SK-N-SH (cell line): ENCODE measurements at regions not wholly inside any gene's neighbourhood (a gene's known extent, or its start where the extent isn't known, plus 50 kb on each side); places are given as distances from the start of the nearest gene placed in this dataset.

Source experiments
- CTCF ChIA-PET: fragments of 300-600, 350-600 bp; formaldehyde crosslinking; extraction: SDS; loops from one replicate; lab custom pipeline; 2021; lab: Yijun Ruan, JAX
- POLR2A ChIA-PET: fragments of 350-600 bp; sonication (Branson Sonifier 250); formaldehyde crosslinking; extraction: SDS; loops from one replicate; lab custom pipeline; 2020; ENCODE audit warnings: antibody characterized with exemption, inconsistent platforms; lab: Yijun Ruan, JAX
- DNase-seq: peaks from one replicate; pipeline ENCODE4 v3.0.0; 2012
- H2AFZ ChIP-seq: fragments of 200-600 bp; sonication (generic); 2 replicates; pipeline ENCODE4 v1.8.1; 2016; ENCODE audit warnings: antibody characterized with exemption, mild to moderate bottlenecking, low read depth
- H3F3A ChIP-seq: fragments of 200-600 bp; sonication (generic); replicated peaks from 2 replicates; pipeline ENCODE3; 2016; ENCODE audit warnings: antibody characterized with exemption, mild to moderate bottlenecking; ENCODE audit not compliant: insufficient read depth
- H3K27ac ChIP-seq, 2 experiments: fragments of 200-500 bp in 1 of 2; fragments of 200-600 bp in 1 of 2; sonication (Bioruptor generic) in 1 of 2; sonication (generic), shearing (Covaris generic) in 1 of 2; 2 replicates each; pipeline versions ENCODE4 v1.5.1 to v1.6.1; 2014 to 2016; ENCODE audit warnings: low read depth in 2 of 2, inconsistent platforms in 1 of 2, low read length in 1 of 2, mild to moderate bottlenecking in 1 of 2, mixed read lengths in 1 of 2
- H3K27me3 ChIP-seq: fragments of 200-600 bp; sonication (generic), shearing (Covaris generic); 2 replicates; pipeline ENCODE4 v1.6.1; 2016; ENCODE audit warnings: mixed run types; ENCODE audit not compliant: insufficient read depth
- H3K36me3 ChIP-seq, 2 experiments: fragments of 200-500 bp in 1 of 2; fragments of 200-600 bp in 1 of 2; sonication (Bioruptor generic) in 1 of 2; sonication (generic) in 1 of 2; replicated peaks in 1 of 2; 2 replicates each; pipeline versions ENCODE3 to v1.5.1; 2014 to 2016; ENCODE audit warnings: low read length in 1 of 2, mild to moderate bottlenecking in 1 of 2; ENCODE audit not compliant: insufficient read depth in 2 of 2, control insufficient read depth in 1 of 2
- H3K4me1 ChIP-seq, 2 experiments: fragments of 200-500 bp in 1 of 2; fragments of 200-600 bp in 1 of 2; sonication (Bioruptor generic) in 1 of 2; sonication (generic), shearing (Covaris generic) in 1 of 2; 2 replicates each; pipeline versions ENCODE4 v1.5.1 to v1.6.1; 2014 to 2016; ENCODE audit warnings: low read depth in 1 of 2, low read length in 1 of 2, mixed run types in 1 of 2; ENCODE audit not compliant: insufficient read depth in 2 of 2, control insufficient read depth in 1 of 2
- H3K4me2 ChIP-seq: fragments of 200-600 bp; sonication (generic), shearing (Covaris generic); 2 replicates; pipeline ENCODE4 v1.6.1; 2017; ENCODE audit warnings: mixed run types
- H3K4me3 ChIP-seq, 2 experiments: fragments of 200-500 bp in 1 of 2; fragments of 200-600 bp in 1 of 2; sonication (Bioruptor generic) in 1 of 2; sonication (generic), shearing (Covaris generic) in 1 of 2; 2 replicates each; pipeline versions ENCODE4 v1.5.1 to v1.8.1; 2014 to 2016; ENCODE audit warnings: low read depth in 2 of 2, inconsistent platforms in 1 of 2, low read length in 1 of 2, mild to moderate bottlenecking in 1 of 2, mixed read lengths in 1 of 2, moderate library complexity in 1 of 2
- H3K79me2 ChIP-seq: fragments of 200-600 bp; sonication (generic); 2 replicates; pipeline ENCODE4 v1.8.1; 2017; ENCODE audit warnings: mild to moderate bottlenecking; ENCODE audit not compliant: insufficient read depth
- H3K9ac ChIP-seq: fragments of 200-600 bp; sonication (generic); 2 replicates; pipeline ENCODE4 v1.6.1; 2017; ENCODE audit warnings: mixed run types
- H3K9me2 ChIP-seq: fragments of 200-600 bp; sonication (generic); 2 replicates; pipeline ENCODE4 v1.6.1; 2017; ENCODE audit warnings: mixed run types
- H3K9me3 ChIP-seq: fragments of 200-600 bp; sonication (generic); 2 replicates; pipeline ENCODE4 v1.6.1; 2017; ENCODE audit warnings: mixed run types, mild to moderate bottlenecking, moderate library complexity
- H4K20me1 ChIP-seq: fragments of 200-600 bp; sonication (generic); 2 replicates; pipeline ENCODE4 v1.6.1; 2017; ENCODE audit warnings: mild to moderate bottlenecking, mixed run types; ENCODE audit not compliant: insufficient read depth
- CHD2 ChIP-seq: fragments of 150-350 bp; IDR thresholded peaks from 2 replicates; pipeline ENCODE4 v1.6.1; 2018; ENCODE audit warnings: low read length; ENCODE audit not compliant: partially characterized antibody
- FOSL2 ChIP-seq: IDR thresholded peaks from 2 replicates; pipeline ENCODE4 v1.4.0; 2012; ENCODE audit warnings: low read depth, mild to moderate bottlenecking, moderate library complexity, borderline replicate concordance
- FOXM1 ChIP-seq: IDR thresholded peaks from 2 replicates; pipeline ENCODE4 v1.4.0; 2012; ENCODE audit warnings: low read depth, mild to moderate bottlenecking
- GABPA ChIP-seq: IDR thresholded peaks from 2 replicates; pipeline ENCODE4 v1.4.0; 2012; ENCODE audit warnings: low read depth, mild to moderate bottlenecking
- JUND ChIP-seq: IDR thresholded peaks from 2 replicates; pipeline ENCODE4 v1.4.0; 2012
- MEF2A ChIP-seq: IDR thresholded peaks from 2 replicates; pipeline ENCODE4 v1.4.0; 2012; ENCODE audit warnings: low read depth, borderline replicate concordance
- MXI1 ChIP-seq: IDR thresholded peaks from 2 replicates; pipeline ENCODE4 v1.6.1; 2012; ENCODE audit warnings: mild to moderate bottlenecking, low read depth, low read length, improper control_type of control experiment
- RCOR1 ChIP-seq: fragments of 150-350 bp; IDR thresholded peaks from 2 replicates; pipeline ENCODE4 v1.6.1; 2017; ENCODE audit warnings: antibody characterized with exemption, low read length
- SIN3A ChIP-seq: IDR thresholded peaks from 2 replicates; pipeline ENCODE4 v1.6.1; 2012; ENCODE audit warnings: low read depth, mild to moderate bottlenecking, low read length, moderate library complexity, borderline replicate concordance
- TAF1 ChIP-seq: IDR thresholded peaks from 2 replicates; pipeline ENCODE4 v1.6.1; 2012; ENCODE audit warnings: low read depth, mild to moderate bottlenecking, low read length, moderate library complexity, borderline replicate concordance
- TCF12 ChIP-seq: IDR thresholded peaks from 2 replicates; pipeline ENCODE4 v1.4.0; 2012
- TEAD4 ChIP-seq: IDR thresholded peaks from 2 replicates; pipeline ENCODE4 v1.4.0; 2012; ENCODE audit warnings: mild to moderate bottlenecking, borderline replicate concordance; ENCODE audit not compliant: insufficient read depth
- YY1 ChIP-seq: IDR thresholded peaks from 2 replicates; pipeline ENCODE4 v1.4.0; 2012; ENCODE audit warnings: low read depth, mild to moderate bottlenecking
- WGBS: methylation state at CpG from one replicate; pipeline ENCODE4 v1.1.6; 2017; ENCODE audit warnings: low lambda C conversion rate; 5-methylcytosine and 5-hydroxymethylcytosine counted together
- TF ChIP-seq, protein P1 (sequence below): fragments of 150-350 bp; IDR thresholded peaks from 2 replicates; pipeline ENCODE4 v1.6.1; 2016; ENCODE audit warnings: mild to moderate bottlenecking, low read depth, low read length
- TF ChIP-seq, protein P2 (sequence below): IDR thresholded peaks from 2 replicates; pipeline ENCODE4 v1.6.1; 2012; ENCODE audit warnings: mild to moderate bottlenecking, low read depth, low read length, moderate library complexity
- TF ChIP-seq, protein P3 (sequence below): IDR thresholded peaks from 2 replicates; pipeline ENCODE4 v1.4.0; 2012; ENCODE audit warnings: low read depth, borderline replicate concordance
- TF ChIP-seq, protein P4 (sequence below): IDR thresholded peaks from 2 replicates; pipeline ENCODE4; 2012
- TF ChIP-seq, protein P5 (sequence below): IDR thresholded peaks from 2 replicates; pipeline ENCODE4 v1.4.0; 2012; ENCODE audit warnings: low read depth, borderline replicate concordance
- TF ChIP-seq, protein P6 (sequence below): fragments of 150-350 bp; IDR thresholded peaks from 2 replicates; pipeline ENCODE4 v1.6.1; 2017; ENCODE audit warnings: antibody characterized with exemption, low read length, low read depth, borderline replicate concordance
- TF ChIP-seq, protein P7 (sequence below): fragments of 200-600 bp; sonication (generic); IDR thresholded peaks from 2 replicates; pipeline ENCODE4 v1.6.1; 2017; ENCODE audit warnings: antibody characterized with exemption, mild to moderate bottlenecking, moderate library complexity

DNA sequence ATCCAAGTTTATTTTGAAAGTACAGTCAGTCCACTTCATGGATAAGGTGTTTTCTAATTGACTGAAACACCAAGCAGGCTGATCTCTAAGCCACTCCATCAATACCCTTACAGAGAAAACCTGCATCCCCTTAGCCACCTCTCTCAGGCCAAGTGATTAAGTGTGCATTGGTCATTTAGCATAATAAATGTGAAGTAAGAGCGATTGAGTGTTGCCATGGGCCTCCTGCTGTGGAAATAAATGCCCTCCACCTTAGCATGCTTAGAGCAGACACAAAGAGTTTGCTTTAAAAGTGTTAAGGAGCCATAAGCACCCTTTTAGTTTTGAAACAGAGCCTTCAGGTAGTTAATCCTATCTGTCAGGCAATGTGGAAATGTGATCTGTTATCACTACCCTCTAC is 386.5 kb downstream of the GPAT3 start:
- DNase-seq = no peak
- no peak overlapping the region for H2AFZ ChIP-seq
- H3K4me3 ChIP-seq = no peak overlapping the region
- WGBS = 8% methylated on average over 1 of the region's 1 CpG
- no peaks in the 10 kb centered on the region for H3F3A ChIP-seq
- H3K9me2 ChIP-seq = no peaks in the 10 kb centered on the region
- H3K36me3 ChIP-seq = no peaks in the 10 kb centered on the region
- no peaks in the 10 kb centered on the region for H3K79me2 ChIP-seq
- no peaks in the 10 kb centered on the region for H3K9me3 ChIP-seq
- no peaks in the 10 kb centered on the region for H3K27me3 ChIP-seq
- TF ChIP-seq TAF1 (no peak), SIN3A (no peak), TEAD4 (no peak), GABPA (no peak), JUND (no peak), FOSL2 (no peak), FOXM1 (no peak), CHD2 (no peak), YY1 (no peak), TCF12 (no peak), MXI1 (no peak), RCOR1 (no peak), MEF2A (no peak)
- TF ChIP-seq, protein P1, sequence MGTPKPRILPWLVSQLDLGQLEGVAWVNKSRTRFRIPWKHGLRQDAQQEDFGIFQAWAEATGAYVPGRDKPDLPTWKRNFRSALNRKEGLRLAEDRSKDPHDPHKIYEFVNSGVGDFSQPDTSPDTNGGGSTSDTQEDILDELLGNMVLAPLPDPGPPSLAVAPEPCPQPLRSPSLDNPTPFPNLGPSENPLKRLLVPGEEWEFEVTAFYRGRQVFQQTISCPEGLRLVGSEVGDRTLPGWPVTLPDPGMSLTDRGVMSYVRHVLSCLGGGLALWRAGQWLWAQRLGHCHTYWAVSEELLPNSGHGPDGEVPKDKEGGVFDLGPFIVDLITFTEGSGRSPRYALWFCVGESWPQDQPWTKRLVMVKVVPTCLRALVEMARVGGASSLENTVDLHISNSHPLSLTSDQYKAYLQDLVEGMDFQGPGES = no peak
- TF ChIP-seq, protein P2, sequence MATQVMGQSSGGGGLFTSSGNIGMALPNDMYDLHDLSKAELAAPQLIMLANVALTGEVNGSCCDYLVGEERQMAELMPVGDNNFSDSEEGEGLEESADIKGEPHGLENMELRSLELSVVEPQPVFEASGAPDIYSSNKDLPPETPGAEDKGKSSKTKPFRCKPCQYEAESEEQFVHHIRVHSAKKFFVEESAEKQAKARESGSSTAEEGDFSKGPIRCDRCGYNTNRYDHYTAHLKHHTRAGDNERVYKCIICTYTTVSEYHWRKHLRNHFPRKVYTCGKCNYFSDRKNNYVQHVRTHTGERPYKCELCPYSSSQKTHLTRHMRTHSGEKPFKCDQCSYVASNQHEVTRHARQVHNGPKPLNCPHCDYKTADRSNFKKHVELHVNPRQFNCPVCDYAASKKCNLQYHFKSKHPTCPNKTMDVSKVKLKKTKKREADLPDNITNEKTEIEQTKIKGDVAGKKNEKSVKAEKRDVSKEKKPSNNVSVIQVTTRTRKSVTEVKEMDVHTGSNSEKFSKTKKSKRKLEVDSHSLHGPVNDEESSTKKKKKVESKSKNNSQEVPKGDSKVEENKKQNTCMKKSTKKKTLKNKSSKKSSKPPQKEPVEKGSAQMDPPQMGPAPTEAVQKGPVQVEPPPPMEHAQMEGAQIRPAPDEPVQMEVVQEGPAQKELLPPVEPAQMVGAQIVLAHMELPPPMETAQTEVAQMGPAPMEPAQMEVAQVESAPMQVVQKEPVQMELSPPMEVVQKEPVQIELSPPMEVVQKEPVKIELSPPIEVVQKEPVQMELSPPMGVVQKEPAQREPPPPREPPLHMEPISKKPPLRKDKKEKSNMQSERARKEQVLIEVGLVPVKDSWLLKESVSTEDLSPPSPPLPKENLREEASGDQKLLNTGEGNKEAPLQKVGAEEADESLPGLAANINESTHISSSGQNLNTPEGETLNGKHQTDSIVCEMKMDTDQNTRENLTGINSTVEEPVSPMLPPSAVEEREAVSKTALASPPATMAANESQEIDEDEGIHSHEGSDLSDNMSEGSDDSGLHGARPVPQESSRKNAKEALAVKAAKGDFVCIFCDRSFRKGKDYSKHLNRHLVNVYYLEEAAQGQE = no peak
- TF ChIP-seq, protein P3, sequence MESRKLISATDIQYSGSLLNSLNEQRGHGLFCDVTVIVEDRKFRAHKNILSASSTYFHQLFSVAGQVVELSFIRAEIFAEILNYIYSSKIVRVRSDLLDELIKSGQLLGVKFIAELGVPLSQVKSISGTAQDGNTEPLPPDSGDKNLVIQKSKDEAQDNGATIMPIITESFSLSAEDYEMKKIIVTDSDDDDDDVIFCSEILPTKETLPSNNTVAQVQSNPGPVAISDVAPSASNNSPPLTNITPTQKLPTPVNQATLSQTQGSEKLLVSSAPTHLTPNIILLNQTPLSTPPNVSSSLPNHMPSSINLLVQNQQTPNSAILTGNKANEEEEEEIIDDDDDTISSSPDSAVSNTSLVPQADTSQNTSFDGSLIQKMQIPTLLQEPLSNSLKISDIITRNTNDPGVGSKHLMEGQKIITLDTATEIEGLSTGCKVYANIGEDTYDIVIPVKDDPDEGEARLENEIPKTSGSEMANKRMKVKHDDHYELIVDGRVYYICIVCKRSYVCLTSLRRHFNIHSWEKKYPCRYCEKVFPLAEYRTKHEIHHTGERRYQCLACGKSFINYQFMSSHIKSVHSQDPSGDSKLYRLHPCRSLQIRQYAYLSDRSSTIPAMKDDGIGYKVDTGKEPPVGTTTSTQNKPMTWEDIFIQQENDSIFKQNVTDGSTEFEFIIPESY = no peak
- TF ChIP-seq, protein P4, sequence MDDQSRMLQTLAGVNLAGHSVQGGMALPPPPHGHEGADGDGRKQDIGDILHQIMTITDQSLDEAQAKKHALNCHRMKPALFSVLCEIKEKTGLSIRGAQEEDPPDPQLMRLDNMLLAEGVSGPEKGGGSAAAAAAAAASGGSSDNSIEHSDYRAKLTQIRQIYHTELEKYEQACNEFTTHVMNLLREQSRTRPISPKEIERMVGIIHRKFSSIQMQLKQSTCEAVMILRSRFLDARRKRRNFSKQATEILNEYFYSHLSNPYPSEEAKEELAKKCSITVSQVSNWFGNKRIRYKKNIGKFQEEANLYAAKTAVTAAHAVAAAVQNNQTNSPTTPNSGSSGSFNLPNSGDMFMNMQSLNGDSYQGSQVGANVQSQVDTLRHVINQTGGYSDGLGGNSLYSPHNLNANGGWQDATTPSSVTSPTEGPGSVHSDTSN = no peak
- TF ChIP-seq, protein P5, sequence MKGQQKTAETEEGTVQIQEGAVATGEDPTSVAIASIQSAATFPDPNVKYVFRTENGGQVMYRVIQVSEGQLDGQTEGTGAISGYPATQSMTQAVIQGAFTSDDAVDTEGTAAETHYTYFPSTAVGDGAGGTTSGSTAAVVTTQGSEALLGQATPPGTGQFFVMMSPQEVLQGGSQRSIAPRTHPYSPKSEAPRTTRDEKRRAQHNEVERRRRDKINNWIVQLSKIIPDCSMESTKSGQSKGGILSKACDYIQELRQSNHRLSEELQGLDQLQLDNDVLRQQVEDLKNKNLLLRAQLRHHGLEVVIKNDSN = no peak
- TF ChIP-seq, protein P6, sequence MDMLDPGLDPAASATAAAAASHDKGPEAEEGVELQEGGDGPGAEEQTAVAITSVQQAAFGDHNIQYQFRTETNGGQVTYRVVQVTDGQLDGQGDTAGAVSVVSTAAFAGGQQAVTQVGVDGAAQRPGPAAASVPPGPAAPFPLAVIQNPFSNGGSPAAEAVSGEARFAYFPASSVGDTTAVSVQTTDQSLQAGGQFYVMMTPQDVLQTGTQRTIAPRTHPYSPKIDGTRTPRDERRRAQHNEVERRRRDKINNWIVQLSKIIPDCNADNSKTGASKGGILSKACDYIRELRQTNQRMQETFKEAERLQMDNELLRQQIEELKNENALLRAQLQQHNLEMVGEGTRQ = no peak
- TF ChIP-seq, protein P7, sequence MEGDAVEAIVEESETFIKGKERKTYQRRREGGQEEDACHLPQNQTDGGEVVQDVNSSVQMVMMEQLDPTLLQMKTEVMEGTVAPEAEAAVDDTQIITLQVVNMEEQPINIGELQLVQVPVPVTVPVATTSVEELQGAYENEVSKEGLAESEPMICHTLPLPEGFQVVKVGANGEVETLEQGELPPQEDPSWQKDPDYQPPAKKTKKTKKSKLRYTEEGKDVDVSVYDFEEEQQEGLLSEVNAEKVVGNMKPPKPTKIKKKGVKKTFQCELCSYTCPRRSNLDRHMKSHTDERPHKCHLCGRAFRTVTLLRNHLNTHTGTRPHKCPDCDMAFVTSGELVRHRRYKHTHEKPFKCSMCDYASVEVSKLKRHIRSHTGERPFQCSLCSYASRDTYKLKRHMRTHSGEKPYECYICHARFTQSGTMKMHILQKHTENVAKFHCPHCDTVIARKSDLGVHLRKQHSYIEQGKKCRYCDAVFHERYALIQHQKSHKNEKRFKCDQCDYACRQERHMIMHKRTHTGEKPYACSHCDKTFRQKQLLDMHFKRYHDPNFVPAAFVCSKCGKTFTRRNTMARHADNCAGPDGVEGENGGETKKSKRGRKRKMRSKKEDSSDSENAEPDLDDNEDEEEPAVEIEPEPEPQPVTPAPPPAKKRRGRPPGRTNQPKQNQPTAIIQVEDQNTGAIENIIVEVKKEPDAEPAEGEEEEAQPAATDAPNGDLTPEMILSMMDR = no peak
- H3K4me2 ChIP-seq = no peak overlapping the region
- no peak overlapping the region for H3K27ac ChIP-seq
- no peaks in the 10 kb centered on the region for H4K20me1 ChIP-seq
- H3K4me1 ChIP-seq = no peaks in the 10 kb centered on the region
- POLR2A ChIA-PET = no interaction called here
- CTCF ChIA-PET = no interaction called here
- no peak overlapping the region for H3K9ac ChIP-seq
